Stimulated activated CD4-positive, alpha-beta T cell treated with anti-CD3 and anti-CD28 coated beads, Interleukin-1b, Interleukin-23, amount 100 ng/mL, for 24 hours (primary cell): ENCODE measurements at regions not wholly inside any gene's neighbourhood (a gene's known extent, or its start where the extent isn't known, plus 50 kb on each side); places are given as distances from the start of the nearest gene placed in this dataset.

Experiments used
- DNase-seq, 4 experiments: peaks; one replicate each; pipeline ENCODE4 v3.0.0-alpha.2; 2020; ENCODE audit warnings: low read depth in 4 of 4, low spot score in 1 of 4

- DNase-seq: no peak
These were observed 187.4 kb downstream of the PHLDA1 start for GRCh38 chr12:75844049-75844770.

- no peak for DNase-seq
These were observed 189.5 kb downstream of the PHLDA1 start for GRCh38 chr12:75842090-75842489.

GRCh38 chr12:75840994-75841355 is 190.6 kb downstream of the PHLDA1 start:
- no peak for DNase-seq

- DNase-seq: no peak
These were observed 193.3 kb downstream of the PHLDA1 start for GRCh38 chr12:75838309-75838708.

GRCh38 chr12:75837700-75838099 is 193.9 kb downstream of the PHLDA1 start:
- DNase-seq: no peak

GRCh38 chr12:75836533-75836932 is 195.0 kb downstream of the PHLDA1 start:
- no peak for DNase-seq

- no peak for DNase-seq
These were observed 197.0 kb downstream of the PHLDA1 start for GRCh38 chr12:75834591-75834990.

- DNase-seq: no peak
These were observed 198.3 kb downstream of the PHLDA1 start for GRCh38 chr12:75833268-75833667.

GRCh38 chr12:75831402-75831801 is 200.2 kb downstream of the PHLDA1 start:
- DNase-seq: no peak

GRCh38 chr12:75827061-75827460 is 204.5 kb downstream of the PHLDA1 start:
- no peak for DNase-seq

- no peak for DNase-seq
These were observed 205.9 kb downstream of the PHLDA1 start for GRCh38 chr12:75825686-75826085.

- no peak for DNase-seq
These were observed 208.1 kb downstream of the PHLDA1 start for GRCh38 chr12:75823475-75823874.

GRCh38 chr12:75822416-75822815 is 209.2 kb downstream of the PHLDA1 start:
- DNase-seq: no peak

- no peak for DNase-seq
These were observed 210.6 kb downstream of the PHLDA1 start for GRCh38 chr12:75820848-75821578.

GRCh38 chr12:75820071-75820470 is 211.5 kb downstream of the PHLDA1 start:
- DNase-seq: no peak

GRCh38 chr12:75819512-75819911 is 212.1 kb downstream of the PHLDA1 start:
- no peak for DNase-seq

GRCh38 chr12:75818863-75819262 is 212.7 kb downstream of the PHLDA1 start:
- no peak for DNase-seq

GRCh38 chr12:75816897-75817296 is 214.7 kb downstream of the PHLDA1 start:
- no peak for DNase-seq

- DNase-seq: no peak
These were observed 215.8 kb downstream of the PHLDA1 start for GRCh38 chr12:75815756-75816155.

- no peak for DNase-seq
These were observed 216.5 kb downstream of the PHLDA1 start for GRCh38 chr12:75814851-75815754.

GRCh38 chr12:75813072-75813471 is 218.5 kb downstream of the PHLDA1 start:
- no peak for DNase-seq
